ENCODE measurements at regions not wholly inside any gene's neighbourhood (a gene's known extent, or its start where the extent isn't known, plus 50 kb on each side); places are given as distances from the start of the nearest gene placed in this dataset.

DNA sequence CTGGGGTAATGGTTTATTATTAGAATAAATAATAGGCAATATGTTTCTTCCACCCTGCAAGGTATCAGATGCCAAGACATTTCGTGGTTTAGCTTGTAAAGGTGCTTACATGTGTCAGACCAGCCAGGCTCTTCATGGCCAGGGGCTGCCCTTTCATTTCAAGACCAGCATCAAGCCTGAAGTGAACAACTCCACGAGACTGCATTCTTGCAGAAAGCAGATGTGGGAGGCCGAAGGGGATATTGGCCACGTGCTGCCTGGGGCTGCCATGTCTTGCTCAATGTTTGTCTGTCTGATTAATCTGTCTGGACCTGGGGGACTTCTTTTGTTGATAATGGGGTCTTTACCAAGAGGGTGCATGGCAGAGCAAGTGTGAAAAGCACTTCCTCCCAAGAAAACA lies 294.2 kb upstream of the RBFOX1 start:
- H3K4me1 ChIP-seq (ENCODE audit: insufficient read depth, low read length): no peaks in the 10 kb centered on the region

GRCh38 chr16:7037495-7037894 lies 295.1 kb upstream of the RBFOX1 start:
- no peaks in the 10 kb centered on the region; the same call in 1 of the 2 replicates for H3K9me3 ChIP-seq (ENCODE audit: control insufficient read depth, insufficient read depth, low read length)

More for the DNA sequence above, 294.2 kb upstream of the RBFOX1 start:
- Histone ChIP-seq H3K9ac (ENCODE audit: low read depth, low read length) (no peak overlapping the region), H3K36me3 (ENCODE audit: insufficient read depth, low read length) (no peaks in the 10 kb centered on the region), H3K9me3 (ENCODE audit: control insufficient read depth, insufficient read depth, low read length) (no peaks in the 10 kb centered on the region; the same call in 1 of the 2 replicates)

GRCh38 chr16:7031031-7031430 lies 301.6 kb upstream of the RBFOX1 start:
- Histone ChIP-seq H3K9me3 (ENCODE audit: control insufficient read depth, insufficient read depth, low read length) (0 out of 2 replicates have a peak, but pooled peaks cover 2% of the 10 kb centered on the region), H3K4me1 (ENCODE audit: insufficient read depth, low read length) (no peaks in the 10 kb centered on the region), H3K9ac (ENCODE audit: low read depth, low read length) (no peak overlapping the region), H3K36me3 (ENCODE audit: insufficient read depth, low read length) (no peaks in the 10 kb centered on the region)

More at GRCh38 chr16:7037495-7037894, 295.1 kb upstream of the RBFOX1 start:
- no peaks in the 10 kb centered on the region for H3K4me1 ChIP-seq (ENCODE audit: insufficient read depth, low read length)
- H3K9ac ChIP-seq (ENCODE audit: low read depth, low read length): no peak overlapping the region
- no peaks in the 10 kb centered on the region for H3K36me3 ChIP-seq (ENCODE audit: insufficient read depth, low read length)

- H3K36me3 ChIP-seq (ENCODE audit: insufficient read depth, low read length): no peaks in the 10 kb centered on the region
- H3K9ac ChIP-seq (ENCODE audit: low read depth, low read length): no peak overlapping the region
- H3K9me3 ChIP-seq (ENCODE audit: control insufficient read depth, insufficient read depth, low read length): 0 out of 2 replicates have a peak, but pooled peaks cover 2% of the 10 kb centered on the region
- no peaks in the 10 kb centered on the region for H3K4me1 ChIP-seq (ENCODE audit: insufficient read depth, low read length)
Measured at GRCh38 chr16:7027401-7027800, 305.2 kb upstream of the RBFOX1 start.

DNA sequence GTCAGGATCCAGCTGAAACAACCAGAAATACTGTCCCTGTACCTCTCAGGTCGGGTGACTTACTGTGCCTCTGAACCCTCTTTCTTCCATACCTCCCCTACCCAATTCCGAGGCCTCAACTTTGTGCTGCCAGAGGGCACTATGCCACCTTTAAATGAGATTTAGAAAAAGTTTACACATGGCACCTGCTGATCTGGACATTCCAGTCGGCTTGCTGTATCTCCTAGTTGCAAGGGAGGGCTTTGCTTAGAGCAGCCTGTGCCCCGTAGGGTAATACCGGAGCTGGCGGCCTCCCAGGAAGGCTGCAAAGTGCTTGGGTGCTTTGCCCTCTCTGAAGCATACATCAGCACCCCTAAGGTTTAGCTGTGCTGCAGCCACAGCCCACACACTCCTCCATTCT lies 306.0 kb upstream of the RBFOX1 start:
- H3K4me1 ChIP-seq (ENCODE audit: insufficient read depth, low read length): no peaks in the 10 kb centered on the region
- H3K9me3 ChIP-seq (ENCODE audit: control insufficient read depth, insufficient read depth, low read length): 0 out of 2 replicates have a peak, but pooled peaks cover 2% of the 10 kb centered on the region
- H3K36me3 ChIP-seq (ENCODE audit: insufficient read depth, low read length): no peaks in the 10 kb centered on the region

GRCh38 chr16:7025616-7026190 lies 306.9 kb upstream of the RBFOX1 start:
- Histone ChIP-seq H3K9me3 (ENCODE audit: control insufficient read depth, insufficient read depth, low read length) (0 out of 2 replicates have a peak, but pooled peaks cover 2% of the 10 kb centered on the region), H3K36me3 (ENCODE audit: insufficient read depth, low read length) (no peaks in the 10 kb centered on the region), H3K4me1 (ENCODE audit: insufficient read depth, low read length) (no peaks in the 10 kb centered on the region), H3K9ac (ENCODE audit: low read depth, low read length) (no peak overlapping the region)

More for the DNA sequence above, 306.0 kb upstream of the RBFOX1 start:
- H3K9ac ChIP-seq (ENCODE audit: low read depth, low read length): no peak overlapping the region

- Histone ChIP-seq H3K4me1 (ENCODE audit: insufficient read depth, low read length) (no peaks in the 10 kb centered on the region), H3K9me3 (ENCODE audit: control insufficient read depth, insufficient read depth, low read length) (no peaks in the 10 kb centered on the region), H3K36me3 (ENCODE audit: insufficient read depth, low read length) (no peaks in the 10 kb centered on the region), H3K9ac (ENCODE audit: low read depth, low read length) (no peak overlapping the region)
Measured at GRCh38 chr16:7021653-7022275, 310.9 kb upstream of the RBFOX1 start.

- no peaks in the 10 kb centered on the region for H3K4me1 ChIP-seq (ENCODE audit: insufficient read depth, low read length)
- H3K9ac ChIP-seq (ENCODE audit: low read depth, low read length): no peak overlapping the region
- no peaks in the 10 kb centered on the region for H3K9me3 ChIP-seq (ENCODE audit: control insufficient read depth, insufficient read depth, low read length)
- H3K36me3 ChIP-seq (ENCODE audit: insufficient read depth, low read length): no peaks in the 10 kb centered on the region
Measured at GRCh38 chr16:7017006-7017662, 315.5 kb upstream of the RBFOX1 start.

GRCh38 chr16:7014756-7015155 lies 317.9 kb upstream of the RBFOX1 start:
- Histone ChIP-seq H3K9me3 (ENCODE audit: control insufficient read depth, insufficient read depth, low read length) (no peaks in the 10 kb centered on the region), H3K4me1 (ENCODE audit: insufficient read depth, low read length) (no peaks in the 10 kb centered on the region), H3K36me3 (ENCODE audit: insufficient read depth, low read length) (no peaks in the 10 kb centered on the region), H3K9ac (ENCODE audit: low read depth, low read length) (no peak overlapping the region)

DNA sequence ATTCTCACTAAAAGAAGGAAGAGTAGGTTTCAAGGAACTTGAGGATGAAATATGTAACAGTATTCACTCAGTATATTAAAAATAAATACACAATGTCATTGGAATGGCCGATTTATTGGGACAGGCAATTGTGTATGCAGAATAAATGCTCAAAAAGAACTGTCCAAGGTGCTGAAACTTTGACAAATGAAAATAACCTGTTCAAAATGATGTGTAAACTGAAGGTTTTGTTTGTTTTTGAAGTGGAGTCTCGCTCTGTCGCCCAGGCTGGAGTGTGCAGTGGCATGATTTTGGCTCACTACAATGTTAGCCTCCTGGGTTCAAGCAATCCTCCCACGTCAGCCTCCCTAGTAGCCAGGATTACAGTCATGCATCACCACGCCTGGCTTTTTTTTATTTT lies 318.7 kb upstream of the RBFOX1 start:
- no peak overlapping the region for H3K9ac ChIP-seq (ENCODE audit: low read depth, low read length)
- no peaks in the 10 kb centered on the region for H3K36me3 ChIP-seq (ENCODE audit: insufficient read depth, low read length)
- H3K9me3 ChIP-seq (ENCODE audit: control insufficient read depth, insufficient read depth, low read length): no peaks in the 10 kb centered on the region
- H3K4me1 ChIP-seq (ENCODE audit: insufficient read depth, low read length): no peaks in the 10 kb centered on the region

GRCh38 chr16:7004266-7004665 lies 328.4 kb upstream of the RBFOX1 start:
- Histone ChIP-seq H3K4me1 (ENCODE audit: insufficient read depth, low read length) (no peaks in the 10 kb centered on the region), H3K9me3 (ENCODE audit: control insufficient read depth, insufficient read depth, low read length) (no peaks in the 10 kb centered on the region), H3K9ac (ENCODE audit: low read depth, low read length) (no peak overlapping the region), H3K36me3 (ENCODE audit: insufficient read depth, low read length) (no peaks in the 10 kb centered on the region)

DNA sequence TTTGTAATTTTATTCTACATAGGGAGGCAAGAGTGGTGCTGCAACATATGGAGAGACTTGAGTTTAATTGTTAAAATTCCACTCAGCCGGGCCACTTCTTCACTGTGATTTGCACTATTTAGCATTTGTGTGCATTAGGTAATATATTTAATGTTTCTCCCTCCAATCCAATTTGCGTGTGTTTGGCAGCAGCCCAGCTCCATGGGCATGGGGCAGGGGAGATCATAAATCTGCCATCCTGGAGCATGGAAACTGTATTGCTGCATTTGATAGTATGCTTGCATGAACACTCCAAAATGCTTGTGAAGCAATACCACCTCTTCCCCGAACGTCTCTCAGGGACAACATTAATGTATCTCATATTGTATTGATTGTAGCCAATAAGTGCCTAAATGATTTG lies 339.1 kb upstream of the RBFOX1 start:
- no peaks in the 10 kb centered on the region for H3K4me1 ChIP-seq (ENCODE audit: insufficient read depth, low read length)
- H3K9ac ChIP-seq (ENCODE audit: low read depth, low read length): no peak overlapping the region
- no peaks in the 10 kb centered on the region for H3K9me3 ChIP-seq (ENCODE audit: control insufficient read depth, insufficient read depth, low read length)
- no peaks in the 10 kb centered on the region for H3K36me3 ChIP-seq (ENCODE audit: insufficient read depth, low read length)

- H3K4me1 ChIP-seq (ENCODE audit: insufficient read depth, low read length): no peaks in the 10 kb centered on the region
- H3K9me3 ChIP-seq (ENCODE audit: control insufficient read depth, insufficient read depth, low read length): no peaks in the 10 kb centered on the region
- H3K36me3 ChIP-seq (ENCODE audit: insufficient read depth, low read length): no peaks in the 10 kb centered on the region
Measured at GRCh38 chr16:6988846-6989245, 343.8 kb upstream of the RBFOX1 start.

DNA sequence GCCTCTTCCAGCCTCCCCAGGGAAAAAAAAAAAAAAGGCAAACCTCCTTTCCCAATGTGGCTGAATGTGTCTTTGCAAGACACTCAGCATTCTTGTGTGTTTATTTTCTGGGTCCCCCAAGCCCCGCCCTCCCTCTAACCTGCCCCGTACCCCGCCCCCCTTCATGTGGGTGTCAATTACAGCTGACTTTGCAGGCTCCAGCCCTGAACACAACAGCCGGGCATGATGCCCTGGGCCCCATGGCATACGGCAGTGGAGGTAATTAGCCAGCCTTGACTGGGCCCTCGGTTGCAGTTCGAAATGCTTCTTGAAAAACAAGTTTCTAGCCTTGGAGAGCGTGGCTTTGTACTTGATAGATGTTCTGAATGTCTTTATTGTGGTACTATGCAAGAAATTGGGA lies 354.7 kb upstream of the RBFOX1 start:
- no peaks in the 10 kb centered on the region for H3K36me3 ChIP-seq (ENCODE audit: insufficient read depth, low read length)
- H3K9me3 ChIP-seq (ENCODE audit: control insufficient read depth, insufficient read depth, low read length): no peaks in the 10 kb centered on the region
- H3K4me1 ChIP-seq (ENCODE audit: insufficient read depth, low read length): no peaks in the 10 kb centered on the region
- H3K9ac ChIP-seq (ENCODE audit: low read depth, low read length): no peak overlapping the region

More at GRCh38 chr16:6988846-6989245, 343.8 kb upstream of the RBFOX1 start:
- no peak overlapping the region for H3K9ac ChIP-seq (ENCODE audit: low read depth, low read length)

GRCh38 chr16:6977291-6977690 lies 355.4 kb upstream of the RBFOX1 start:
- H3K9me3 ChIP-seq (ENCODE audit: control insufficient read depth, insufficient read depth, low read length): no peaks in the 10 kb centered on the region
- H3K36me3 ChIP-seq (ENCODE audit: insufficient read depth, low read length): no peaks in the 10 kb centered on the region
- H3K4me1 ChIP-seq (ENCODE audit: insufficient read depth, low read length): no peaks in the 10 kb centered on the region

More at GRCh38 chr16:6977291-6977690, 355.4 kb upstream of the RBFOX1 start:
- no peak overlapping the region for H3K9ac ChIP-seq (ENCODE audit: low read depth, low read length)
